NCI-H2227 (cell line): ENCODE measurements at regions not wholly inside any gene's neighbourhood (a gene's known extent, or its start where the extent isn't known, plus 50 kb on each side); places are given as distances from the start of the nearest gene placed in this dataset.
"Not testable (repeated sequence)": the region's sequence is repeated elsewhere in the genome, so short reads cannot be mapped to it uniquely, and the experiment has no call there.

Source experiments
- DNase-seq: peaks from one replicate; lab custom pipeline; 2025; ENCODE audit not compliant: unreplicated experiment; lab: John Stamatoyannopoulos, UW

GRCh38 chr10:26952094-26952493, 91.3 kb upstream of the ABI1 start:
- no peak for DNase-seq

GRCh38 chr10:26951650-26952049, 90.9 kb upstream of the ABI1 start:
- DNase-seq = no peak

GRCh38 chr10:26950934-26951333, 90.2 kb upstream of the ABI1 start:
- no peak for DNase-seq

GRCh38 chr10:26946102-26946811, 85.5 kb upstream of the ABI1 start:
- no peak for DNase-seq

GRCh38 chr10:26944261-26944882, 83.6 kb upstream of the ABI1 start:
- no peak for DNase-seq

GRCh38 chr10:26939962-26940354, 79.2 kb upstream of the ABI1 start:
- no peak for DNase-seq

GRCh38 chr10:26939290-26939961, 78.7 kb upstream of the ABI1 start:
- no peak for DNase-seq

- DNase-seq = no peak
Measured at GRCh38 chr10:26938578-26938977, 77.8 kb upstream of the ABI1 start.

- DNase-seq = no peak
Measured at GRCh38 chr10:26937371-26937770, 76.6 kb upstream of the ABI1 start.

- DNase-seq = not testable (repeated sequence)
Measured at GRCh38 chr10:26934190-26934589, 73.4 kb upstream of the ABI1 start.

- no peak for DNase-seq
Measured at GRCh38 chr10:26932576-26932975, 71.8 kb upstream of the ABI1 start.

- peak; percentile 46 for DNase-seq
Measured at GRCh38 chr10:26931223-26931622, 70.5 kb upstream of the ABI1 start.

GRCh38 chr10:26922824-26923223, 62.1 kb upstream of the ABI1 start:
- DNase-seq = not testable (repeated sequence)

- not testable (repeated sequence) for DNase-seq
Measured at GRCh38 chr10:26919156-26919860, 58.5 kb upstream of the ABI1 start.

GRCh38 chr10:26914898-26915297, 54.1 kb upstream of the ABI1 start:
- no peak for DNase-seq

GRCh38 chr10:26911811-26912461, 51.2 kb upstream of the ABI1 start:
- DNase-seq = no peak
